ENCODE measurements at regions not wholly inside any gene's neighbourhood (a gene's known extent, or its start where the extent isn't known, plus 50 kb on each side); places are given as distances from the start of the nearest gene placed in this dataset.

DNA sequence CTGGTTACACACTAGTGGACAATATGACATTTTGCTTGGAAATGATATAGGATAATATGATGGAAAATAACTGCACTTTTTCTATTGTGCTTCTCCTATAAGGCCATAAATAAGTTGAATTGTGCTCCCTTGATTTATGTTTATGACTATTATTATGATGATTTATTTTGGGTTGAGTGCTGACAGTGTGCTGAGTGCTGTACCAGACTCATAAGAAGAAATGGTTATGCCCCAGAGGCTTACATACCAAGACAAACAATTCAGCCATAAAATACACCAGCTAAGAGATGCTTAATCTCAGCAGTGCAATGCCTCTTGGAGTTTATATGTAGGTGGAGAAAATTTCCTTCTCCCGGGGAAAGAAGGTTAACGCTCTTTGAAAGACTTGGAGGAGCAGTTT, 199.8 kb upstream of the NOCT start:
- TF ChIP-seq, protein P1, sequence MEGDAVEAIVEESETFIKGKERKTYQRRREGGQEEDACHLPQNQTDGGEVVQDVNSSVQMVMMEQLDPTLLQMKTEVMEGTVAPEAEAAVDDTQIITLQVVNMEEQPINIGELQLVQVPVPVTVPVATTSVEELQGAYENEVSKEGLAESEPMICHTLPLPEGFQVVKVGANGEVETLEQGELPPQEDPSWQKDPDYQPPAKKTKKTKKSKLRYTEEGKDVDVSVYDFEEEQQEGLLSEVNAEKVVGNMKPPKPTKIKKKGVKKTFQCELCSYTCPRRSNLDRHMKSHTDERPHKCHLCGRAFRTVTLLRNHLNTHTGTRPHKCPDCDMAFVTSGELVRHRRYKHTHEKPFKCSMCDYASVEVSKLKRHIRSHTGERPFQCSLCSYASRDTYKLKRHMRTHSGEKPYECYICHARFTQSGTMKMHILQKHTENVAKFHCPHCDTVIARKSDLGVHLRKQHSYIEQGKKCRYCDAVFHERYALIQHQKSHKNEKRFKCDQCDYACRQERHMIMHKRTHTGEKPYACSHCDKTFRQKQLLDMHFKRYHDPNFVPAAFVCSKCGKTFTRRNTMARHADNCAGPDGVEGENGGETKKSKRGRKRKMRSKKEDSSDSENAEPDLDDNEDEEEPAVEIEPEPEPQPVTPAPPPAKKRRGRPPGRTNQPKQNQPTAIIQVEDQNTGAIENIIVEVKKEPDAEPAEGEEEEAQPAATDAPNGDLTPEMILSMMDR (IDR thresholded peaks at IDR 0.05), result no peak
- no peak for TF ChIP-seq POLR2A (IDR thresholded peaks at IDR 0.05)
